HL-60 (cell line): ENCODE measurements at regions not wholly inside any gene's neighbourhood (a gene's known extent, or its start where the extent isn't known, plus 50 kb on each side); places are given as distances from the start of the nearest gene placed in this dataset.

Experiments
- DNase-seq, 2 experiments: peaks; one replicate each; pipeline ENCODE4 v3.0.0-alpha.2; 2010 to 2020; ENCODE audit warnings: low read depth in 1 of 2, low spot score in 1 of 2
- H3K27ac ChIP-seq: fragments of 250-450 bp; sonication (Bioruptor Pico); replicated peaks from 2 replicates; pipeline ENCODE4 v1.5.1; 2020; ENCODE audit warnings: mild to moderate bottlenecking, moderate library complexity
- H3K27me3 ChIP-seq: fragments of 250-450 bp; sonication (Bioruptor Pico); 2 replicates; pipeline ENCODE4 v1.5.1; 2021; ENCODE audit warnings: mild to moderate bottlenecking, moderate library complexity; ENCODE audit not compliant: insufficient read depth, poor library complexity, severe bottlenecking
- H3K4me3 ChIP-seq: replicated peaks from 2 replicates; pipeline ENCODE4 v1.5.1; 2011; ENCODE audit warnings: mild to moderate bottlenecking, control low read depth, low read length; ENCODE audit not compliant: insufficient read depth
- GABPA ChIP-seq: IDR thresholded peaks from 2 replicates; pipeline ENCODE4 v1.6.1; 2012; ENCODE audit warnings: low read depth
- POLR2AphosphoS5 ChIP-seq: IDR thresholded peaks from 2 replicates; pipeline ENCODE4 v1.6.1; 2012; ENCODE audit warnings: low read depth
- SPI1 ChIP-seq: IDR thresholded peaks from 2 replicates; pipeline ENCODE4 v1.6.1; 2012; ENCODE audit warnings: low read depth, mild to moderate bottlenecking, borderline replicate concordance
- TF ChIP-seq, protein P1 (sequence below): IDR thresholded peaks from 2 replicates; pipeline ENCODE4 v1.6.1; 2012; ENCODE audit warnings: low read depth; ENCODE audit not compliant: insufficient replicate concordance
- TF ChIP-seq, protein P2 (sequence below): IDR thresholded peaks from one replicate; pipeline ENCODE4 v1.5.1; 2011; ENCODE audit warnings: low read length, control low read depth, inconsistent platforms; ENCODE audit not compliant: insufficient read depth

DNA sequence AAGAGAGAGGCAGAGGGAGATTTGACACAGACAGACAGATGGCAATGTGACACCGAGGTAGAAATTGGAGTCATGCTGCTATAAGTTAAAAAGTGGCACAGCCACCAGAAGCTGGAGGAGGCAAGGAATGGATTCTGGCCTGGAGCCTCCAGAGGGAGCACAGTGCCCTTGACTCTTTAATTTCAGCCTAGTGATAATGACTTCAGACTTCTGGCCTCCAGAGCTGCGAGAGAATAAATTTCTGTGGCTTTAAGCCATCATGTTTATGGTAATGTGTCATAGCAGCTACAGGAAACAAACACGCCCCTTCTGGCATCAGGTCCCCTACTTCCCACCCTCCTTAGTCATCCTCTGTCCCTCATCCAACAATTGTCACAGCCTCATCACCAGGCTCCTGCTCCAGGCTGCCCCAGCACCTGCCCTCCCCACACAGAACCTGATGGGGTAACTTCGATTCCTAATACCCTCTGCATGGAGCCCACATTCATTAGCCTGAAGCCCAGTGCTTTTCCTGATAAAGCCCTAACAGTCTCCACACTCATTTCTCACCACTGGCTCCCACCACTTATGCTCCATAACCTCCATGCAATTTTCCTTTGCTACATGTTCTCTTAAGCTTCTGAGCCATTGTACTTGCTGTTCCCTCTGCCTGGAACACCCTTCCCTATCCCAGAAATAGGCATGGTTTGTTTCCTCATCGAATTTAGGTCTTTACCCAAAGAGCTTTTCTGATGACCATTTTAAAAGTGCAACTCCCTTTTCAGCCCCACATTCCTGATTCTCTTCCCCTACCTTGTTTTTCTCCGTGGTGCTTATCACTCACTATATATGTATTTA is 69.7 kb upstream of the TOX2 start:
- no peak for DNase-seq
- no peak overlapping the region for H3K4me3 ChIP-seq
- H3K27ac ChIP-seq: no peak overlapping the region
- no peaks in the 10 kb centered on the region for H3K27me3 ChIP-seq
- TF ChIP-seq, protein P1, sequence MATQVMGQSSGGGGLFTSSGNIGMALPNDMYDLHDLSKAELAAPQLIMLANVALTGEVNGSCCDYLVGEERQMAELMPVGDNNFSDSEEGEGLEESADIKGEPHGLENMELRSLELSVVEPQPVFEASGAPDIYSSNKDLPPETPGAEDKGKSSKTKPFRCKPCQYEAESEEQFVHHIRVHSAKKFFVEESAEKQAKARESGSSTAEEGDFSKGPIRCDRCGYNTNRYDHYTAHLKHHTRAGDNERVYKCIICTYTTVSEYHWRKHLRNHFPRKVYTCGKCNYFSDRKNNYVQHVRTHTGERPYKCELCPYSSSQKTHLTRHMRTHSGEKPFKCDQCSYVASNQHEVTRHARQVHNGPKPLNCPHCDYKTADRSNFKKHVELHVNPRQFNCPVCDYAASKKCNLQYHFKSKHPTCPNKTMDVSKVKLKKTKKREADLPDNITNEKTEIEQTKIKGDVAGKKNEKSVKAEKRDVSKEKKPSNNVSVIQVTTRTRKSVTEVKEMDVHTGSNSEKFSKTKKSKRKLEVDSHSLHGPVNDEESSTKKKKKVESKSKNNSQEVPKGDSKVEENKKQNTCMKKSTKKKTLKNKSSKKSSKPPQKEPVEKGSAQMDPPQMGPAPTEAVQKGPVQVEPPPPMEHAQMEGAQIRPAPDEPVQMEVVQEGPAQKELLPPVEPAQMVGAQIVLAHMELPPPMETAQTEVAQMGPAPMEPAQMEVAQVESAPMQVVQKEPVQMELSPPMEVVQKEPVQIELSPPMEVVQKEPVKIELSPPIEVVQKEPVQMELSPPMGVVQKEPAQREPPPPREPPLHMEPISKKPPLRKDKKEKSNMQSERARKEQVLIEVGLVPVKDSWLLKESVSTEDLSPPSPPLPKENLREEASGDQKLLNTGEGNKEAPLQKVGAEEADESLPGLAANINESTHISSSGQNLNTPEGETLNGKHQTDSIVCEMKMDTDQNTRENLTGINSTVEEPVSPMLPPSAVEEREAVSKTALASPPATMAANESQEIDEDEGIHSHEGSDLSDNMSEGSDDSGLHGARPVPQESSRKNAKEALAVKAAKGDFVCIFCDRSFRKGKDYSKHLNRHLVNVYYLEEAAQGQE: no peak
- TF ChIP-seq GABPA: no peak
- no peak for TF ChIP-seq SPI1
- no peak for TF ChIP-seq POLR2AphosphoS5
- TF ChIP-seq, protein P2, sequence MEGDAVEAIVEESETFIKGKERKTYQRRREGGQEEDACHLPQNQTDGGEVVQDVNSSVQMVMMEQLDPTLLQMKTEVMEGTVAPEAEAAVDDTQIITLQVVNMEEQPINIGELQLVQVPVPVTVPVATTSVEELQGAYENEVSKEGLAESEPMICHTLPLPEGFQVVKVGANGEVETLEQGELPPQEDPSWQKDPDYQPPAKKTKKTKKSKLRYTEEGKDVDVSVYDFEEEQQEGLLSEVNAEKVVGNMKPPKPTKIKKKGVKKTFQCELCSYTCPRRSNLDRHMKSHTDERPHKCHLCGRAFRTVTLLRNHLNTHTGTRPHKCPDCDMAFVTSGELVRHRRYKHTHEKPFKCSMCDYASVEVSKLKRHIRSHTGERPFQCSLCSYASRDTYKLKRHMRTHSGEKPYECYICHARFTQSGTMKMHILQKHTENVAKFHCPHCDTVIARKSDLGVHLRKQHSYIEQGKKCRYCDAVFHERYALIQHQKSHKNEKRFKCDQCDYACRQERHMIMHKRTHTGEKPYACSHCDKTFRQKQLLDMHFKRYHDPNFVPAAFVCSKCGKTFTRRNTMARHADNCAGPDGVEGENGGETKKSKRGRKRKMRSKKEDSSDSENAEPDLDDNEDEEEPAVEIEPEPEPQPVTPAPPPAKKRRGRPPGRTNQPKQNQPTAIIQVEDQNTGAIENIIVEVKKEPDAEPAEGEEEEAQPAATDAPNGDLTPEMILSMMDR: no peak

DNA sequence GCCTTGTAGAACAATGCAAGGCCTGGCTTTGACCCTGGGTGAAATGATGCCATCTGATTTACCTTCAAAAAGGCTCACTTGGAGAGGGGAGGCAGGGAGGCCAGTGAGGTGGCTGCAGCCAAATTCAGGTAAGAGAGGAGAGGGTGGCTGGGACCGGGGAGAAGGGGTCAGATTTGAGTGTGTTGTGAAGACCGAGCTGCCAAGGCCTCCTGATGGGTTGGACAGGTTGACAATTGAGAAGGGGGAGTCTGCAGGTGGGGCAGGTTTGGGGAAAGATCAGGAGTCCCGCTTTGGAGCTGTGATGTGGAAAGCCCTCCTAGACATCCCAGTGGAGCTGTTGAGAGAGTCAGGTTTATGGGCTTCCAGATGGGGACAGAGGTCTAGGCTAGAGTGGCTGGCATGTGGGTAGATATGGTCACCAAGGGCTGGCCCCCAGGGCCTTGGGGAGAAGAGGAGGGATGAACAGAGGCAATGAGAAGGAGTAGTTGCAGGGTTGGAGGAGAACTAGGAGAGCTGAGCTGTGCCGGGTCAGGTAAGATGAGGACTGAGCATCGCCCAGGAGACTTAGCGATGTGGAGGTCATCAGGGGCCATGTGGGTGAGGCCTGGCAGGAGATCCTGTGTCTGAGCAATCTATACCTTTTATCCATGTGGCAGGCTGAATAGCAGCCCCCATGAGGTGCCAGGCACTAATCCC is 70.5 kb upstream of the TOX2 start:
- no peak for DNase-seq
- H3K27ac ChIP-seq: no peak overlapping the region
- TF ChIP-seq SPI1 (no peak), GABPA (no peak)
- TF ChIP-seq, protein P2: no peak
- H3K4me3 ChIP-seq: no peak overlapping the region
- H3K27me3 ChIP-seq: no peaks in the 10 kb centered on the region

DNA sequence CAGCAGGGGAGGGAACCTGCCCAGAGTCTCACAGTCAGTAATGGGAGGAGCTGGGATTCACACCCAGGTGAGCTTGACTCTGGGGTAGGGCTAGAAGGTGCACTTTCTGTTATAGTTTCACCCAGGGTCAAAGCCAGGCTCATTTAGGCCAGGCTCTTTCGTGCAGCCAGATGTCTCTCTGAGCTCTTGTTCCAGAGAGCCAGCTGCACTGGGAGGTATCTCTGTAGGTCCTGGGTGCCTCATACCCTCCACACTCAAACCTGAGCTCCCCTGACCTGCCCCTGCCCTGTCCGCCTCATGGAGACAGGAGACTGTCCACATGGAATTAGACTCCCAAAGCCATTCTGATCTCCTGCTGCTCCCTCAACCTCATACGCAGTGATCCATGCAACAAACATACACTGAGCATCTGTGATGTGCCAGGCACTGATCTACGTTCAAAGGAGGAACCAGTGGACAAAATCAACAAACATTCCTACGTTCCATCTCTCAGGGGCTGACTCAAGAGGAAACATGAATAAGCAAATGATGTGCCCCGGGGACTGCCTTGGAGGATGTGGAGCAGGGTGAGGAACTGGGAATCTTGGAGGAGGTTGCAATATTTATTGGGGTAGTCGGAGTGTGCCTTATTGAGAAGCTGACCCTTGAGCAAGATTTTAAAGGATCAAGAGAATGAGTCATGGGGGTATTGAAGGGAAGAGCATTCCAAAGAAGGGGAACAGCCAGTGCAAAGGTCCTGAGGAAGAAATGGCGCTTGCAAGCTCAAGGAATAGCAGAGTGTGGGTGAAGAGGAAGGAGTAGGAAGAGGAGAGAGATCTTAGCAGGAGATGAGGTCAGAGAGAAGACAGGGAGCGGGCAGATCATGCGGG is 71.3 kb upstream of the TOX2 start:
- H3K27me3 ChIP-seq: no peaks in the 10 kb centered on the region
- DNase-seq: peak in 1 of 2 experiments; percentile 13
- H3K4me3 ChIP-seq: no peak overlapping the region
- no peak overlapping the region for H3K27ac ChIP-seq
- TF ChIP-seq GABPA (no peak), SPI1 (no peak), POLR2AphosphoS5 (no peak)
- TF ChIP-seq, protein P1: no peak
- TF ChIP-seq, protein P2: no peak
